HEK293T (cell line): ENCODE measurements at regions not wholly inside any gene's neighbourhood (a gene's known extent, or its start where the extent isn't known, plus 50 kb on each side); places are given as distances from the start of the nearest gene placed in this dataset.

Experiments
- ELF4 ChIP-seq: fragments of 450-650 bp; IDR thresholded peaks from 2 replicates; pipeline ENCODE4 v1.6.1; 2017; ENCODE audit warnings: antibody characterized with exemption
- FOXA1 ChIP-seq: fragments of 450-650 bp; IDR thresholded peaks from 2 replicates; pipeline ENCODE4 v1.6.1; 2016; ENCODE audit warnings: mild to moderate bottlenecking
- FOXM1 ChIP-seq: fragments of 450-650 bp; IDR thresholded peaks from 2 replicates; pipeline ENCODE4 v1.6.1; 2017; ENCODE audit warnings: mild to moderate bottlenecking, borderline replicate concordance
- HDGF ChIP-seq: fragments of 450-650 bp; IDR thresholded peaks from 2 replicates; pipeline ENCODE4 v1.6.1; 2017; ENCODE audit warnings: antibody characterized with exemption, borderline replicate concordance
- LEF1 ChIP-seq: fragments of 450-650 bp; IDR thresholded peaks from 2 replicates; pipeline ENCODE4 v1.6.1; 2017; ENCODE audit warnings: mild to moderate bottlenecking, borderline replicate concordance

DNA sequence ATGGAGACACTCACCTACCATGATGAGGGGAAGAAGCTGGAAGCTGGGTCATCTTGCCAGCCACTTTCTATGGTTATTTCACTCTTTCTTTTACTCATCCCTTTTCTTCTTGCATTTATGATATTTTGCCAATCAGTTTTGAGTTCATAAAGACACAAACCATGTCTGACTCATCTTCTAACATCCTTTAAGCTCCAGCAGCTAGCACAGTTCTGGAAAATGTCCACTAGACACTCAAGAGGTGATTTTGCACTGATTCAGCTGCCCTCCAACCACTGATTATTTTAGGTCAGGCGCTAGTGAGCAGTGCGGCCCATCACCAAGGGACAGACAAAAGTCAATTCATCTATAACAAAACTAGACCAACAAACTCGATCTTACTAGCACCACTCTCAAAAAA lies 537.1 kb upstream of the ID2 start:
- no peak for TF ChIP-seq FOXA1
- no peak for TF ChIP-seq LEF1
- no peak for TF ChIP-seq ELF4
- no peak for TF ChIP-seq HDGF
- TF ChIP-seq FOXM1, result no peak
